Bronchial epithelial cell (primary cell): ENCODE measurements at regions not wholly inside any gene's neighbourhood (a gene's known extent, or its start where the extent isn't known, plus 50 kb on each side); places are given as distances from the start of the nearest gene placed in this dataset.

ENCODE experiments used
- DNase-seq: peaks from one replicate; pipeline ENCODE4 v3.0.0-alpha.2; 2010; ENCODE audit warnings: low read depth
- FAIRE-seq: peaks from 2 replicates; lab custom pipeline; 2011; peaks lifted over from hg19 to GRCh38; lab: Jason Lieb, UNC
- H3K27me3 ChIP-seq: 2 replicates; pipeline ENCODE4 v1.5.1; 2011; ENCODE audit warnings: low read length; ENCODE audit not compliant: control insufficient read depth, insufficient read depth
- H3K36me3 ChIP-seq: 2 replicates; pipeline ENCODE4 v1.5.1; 2011; ENCODE audit warnings: low read length; ENCODE audit not compliant: control insufficient read depth, insufficient read depth
- H3K4me3 ChIP-seq: 2 replicates; pipeline ENCODE4 v1.5.1; 2011; ENCODE audit warnings: mild to moderate bottlenecking, low read depth, low read length, control low read depth
- CTCF ChIP-seq: IDR thresholded peaks from 2 replicates; pipeline ENCODE4 v1.5.1; 2011; ENCODE audit warnings: mild to moderate bottlenecking, moderate library complexity, low read length, control low read depth, inconsistent platforms; ENCODE audit not compliant: insufficient read depth, severe bottlenecking

GRCh38 chr17:63365366-63366240 lies 80.5 kb downstream of the CYB561 start:
- TF ChIP-seq CTCF, result no peak
- Histone ChIP-seq H3K36me3 (peaks cover 16% of the 10 kb centered on the region), H3K27me3 (no peaks in the 10 kb centered on the region), H3K4me3 (no peak overlapping the region)
- no peak for DNase-seq
- no peak for FAIRE-seq

- H3K36me3 ChIP-seq, result peaks cover 14% of the 10 kb centered on the region
- DNase-seq, result no peak
- no peaks in the 10 kb centered on the region for H3K27me3 ChIP-seq
- no peak overlapping the region for H3K4me3 ChIP-seq
- FAIRE-seq, result no peak
- no peak for TF ChIP-seq CTCF
Observed at GRCh38 chr17:63366241-63366566, 79.9 kb downstream of the CYB561 start.

- DNase-seq (no peak), FAIRE-seq (no peak)
- H3K4me3 ChIP-seq, result no peak overlapping the region
- peaks cover 6% of the 10 kb centered on the region for H3K36me3 ChIP-seq
- no peaks in the 10 kb centered on the region for H3K27me3 ChIP-seq
- no peak for TF ChIP-seq CTCF
Observed at GRCh38 chr17:63369233-63369632, 76.9 kb downstream of the CYB561 start.

- TF ChIP-seq CTCF, result no peak
- DNase-seq (no peak), FAIRE-seq (no peak)
- H3K36me3 ChIP-seq, result peaks cover 3% of the 10 kb centered on the region
- H3K27me3 ChIP-seq, result no peaks in the 10 kb centered on the region
- no peak overlapping the region for H3K4me3 ChIP-seq
Observed at GRCh38 chr17:63370696-63371095, 75.4 kb downstream of the CYB561 start.

- no peak for FAIRE-seq
- no peak for DNase-seq
- no peak for TF ChIP-seq CTCF
- Histone ChIP-seq H3K4me3 (no peak overlapping the region), H3K27me3 (no peaks in the 10 kb centered on the region), H3K36me3 (peaks cover 10% of the 10 kb centered on the region)
Observed at GRCh38 chr17:63376949-63377348, 69.2 kb downstream of the CYB561 start.
